GM20000 (cell line): ENCODE measurements at regions not wholly inside any gene's neighbourhood (a gene's known extent, or its start where the extent isn't known, plus 50 kb on each side); places are given as distances from the start of the nearest gene placed in this dataset.

ENCODE experiments used
- DNase-seq: peaks from one replicate; pipeline ENCODE4 v3.0.0; 2012; ENCODE audit warnings: low spot score
- TF ChIP-seq, protein P1 (sequence below): IDR thresholded peaks from 2 replicates; pipeline ENCODE4 v1.5.1; 2012; ENCODE audit warnings: mild to moderate bottlenecking, control low read depth; ENCODE audit errors: extremely low read depth, missing control alignments

DNA sequence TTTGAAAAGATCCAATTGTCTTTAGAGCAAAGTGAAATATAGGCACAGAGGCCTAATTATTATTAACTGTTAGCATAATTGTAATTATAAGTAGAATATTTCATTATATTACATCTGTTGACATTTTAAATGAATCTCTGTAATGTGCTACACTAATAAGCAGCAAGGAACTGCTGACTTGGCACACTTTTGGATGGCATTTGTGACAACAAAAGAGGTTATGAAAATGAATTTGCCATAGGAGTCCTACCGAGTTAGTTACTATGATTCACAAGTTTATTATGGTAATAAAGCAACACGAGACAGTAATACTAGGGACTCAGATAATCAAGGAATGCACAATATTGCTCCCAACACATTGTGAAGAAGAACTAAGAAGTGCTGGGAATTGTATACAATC is 213.8 kb upstream of the PCDH9 start:
- TF ChIP-seq, protein P1, sequence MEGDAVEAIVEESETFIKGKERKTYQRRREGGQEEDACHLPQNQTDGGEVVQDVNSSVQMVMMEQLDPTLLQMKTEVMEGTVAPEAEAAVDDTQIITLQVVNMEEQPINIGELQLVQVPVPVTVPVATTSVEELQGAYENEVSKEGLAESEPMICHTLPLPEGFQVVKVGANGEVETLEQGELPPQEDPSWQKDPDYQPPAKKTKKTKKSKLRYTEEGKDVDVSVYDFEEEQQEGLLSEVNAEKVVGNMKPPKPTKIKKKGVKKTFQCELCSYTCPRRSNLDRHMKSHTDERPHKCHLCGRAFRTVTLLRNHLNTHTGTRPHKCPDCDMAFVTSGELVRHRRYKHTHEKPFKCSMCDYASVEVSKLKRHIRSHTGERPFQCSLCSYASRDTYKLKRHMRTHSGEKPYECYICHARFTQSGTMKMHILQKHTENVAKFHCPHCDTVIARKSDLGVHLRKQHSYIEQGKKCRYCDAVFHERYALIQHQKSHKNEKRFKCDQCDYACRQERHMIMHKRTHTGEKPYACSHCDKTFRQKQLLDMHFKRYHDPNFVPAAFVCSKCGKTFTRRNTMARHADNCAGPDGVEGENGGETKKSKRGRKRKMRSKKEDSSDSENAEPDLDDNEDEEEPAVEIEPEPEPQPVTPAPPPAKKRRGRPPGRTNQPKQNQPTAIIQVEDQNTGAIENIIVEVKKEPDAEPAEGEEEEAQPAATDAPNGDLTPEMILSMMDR = no peak
- no peak for DNase-seq

DNA sequence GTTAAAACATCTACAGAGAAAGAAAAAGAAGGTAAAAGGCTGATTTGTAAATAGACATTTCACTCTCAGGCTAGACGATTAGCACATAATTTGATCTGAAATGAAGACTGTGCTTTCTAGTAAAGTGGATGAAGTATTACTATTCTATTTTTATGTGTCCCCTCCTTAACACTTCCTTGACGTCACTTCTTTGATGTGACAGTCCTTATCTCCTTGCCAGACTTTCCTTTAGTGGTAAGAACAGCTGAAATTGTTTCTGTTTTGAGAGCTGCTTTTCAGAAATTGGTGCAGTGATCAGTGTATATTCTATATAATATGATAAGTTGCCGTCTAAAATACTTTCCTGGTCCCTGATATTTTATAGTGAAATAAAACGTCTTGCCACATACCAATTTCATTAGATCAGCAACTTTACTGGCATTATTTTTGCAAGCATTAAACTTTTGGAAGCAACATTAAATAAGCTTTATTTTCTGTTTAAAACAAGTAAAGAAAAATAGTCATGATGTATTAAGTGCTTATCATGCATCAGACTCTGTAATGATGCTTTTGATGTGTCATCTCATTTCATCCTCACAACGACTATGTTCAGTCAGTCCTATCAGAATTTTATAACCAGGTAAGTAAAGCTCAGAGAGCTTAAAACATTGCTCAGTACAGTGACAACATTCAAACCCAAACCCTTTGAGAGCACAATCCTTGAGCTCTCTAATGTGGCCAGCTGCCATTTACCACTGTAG is 210.3 kb upstream of the PCDH9 start:
- DNase-seq = no peak
- TF ChIP-seq, protein P1 = no peak

DNA sequence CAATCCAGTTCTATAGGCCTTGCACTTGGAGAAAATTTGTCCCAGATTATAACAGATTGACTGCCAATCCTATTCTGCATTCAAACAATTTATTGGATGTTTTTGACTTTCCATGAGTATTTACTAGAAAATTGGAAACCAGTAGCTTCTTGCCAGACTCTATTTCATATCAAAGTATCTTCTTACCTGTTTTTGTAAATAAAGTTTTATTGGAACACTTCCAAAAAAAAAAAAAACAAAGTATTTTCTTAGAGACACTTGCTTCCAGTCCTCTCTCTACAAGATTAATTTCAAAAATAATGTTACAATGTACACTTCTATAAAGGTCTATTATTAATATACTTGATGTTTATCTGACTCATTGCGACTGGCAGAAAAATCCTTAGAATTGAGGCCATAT is 209.2 kb upstream of the PCDH9 start:
- no peak for DNase-seq
- TF ChIP-seq, protein P1 = no peak

DNA sequence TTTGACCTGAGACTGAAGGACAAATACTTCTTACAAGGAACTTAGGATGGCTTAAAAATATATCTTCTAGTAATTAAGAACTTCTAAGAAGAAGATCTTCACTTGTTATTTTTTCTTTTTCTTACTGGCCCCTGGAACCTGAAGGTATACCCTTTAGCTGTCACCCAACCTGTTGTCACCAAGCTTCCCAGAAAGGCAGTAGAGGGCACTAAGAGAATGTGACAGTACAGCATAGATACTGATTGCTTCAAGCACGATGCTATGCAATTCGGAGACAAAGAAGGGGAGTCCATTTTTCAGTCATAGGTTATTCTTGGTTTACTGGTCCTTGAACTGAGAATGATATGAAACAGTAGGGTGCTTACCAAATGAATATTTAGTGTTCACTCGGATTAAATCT is 208.3 kb upstream of the PCDH9 start:
- DNase-seq = no peak
- TF ChIP-seq, protein P1 = no peak

DNA sequence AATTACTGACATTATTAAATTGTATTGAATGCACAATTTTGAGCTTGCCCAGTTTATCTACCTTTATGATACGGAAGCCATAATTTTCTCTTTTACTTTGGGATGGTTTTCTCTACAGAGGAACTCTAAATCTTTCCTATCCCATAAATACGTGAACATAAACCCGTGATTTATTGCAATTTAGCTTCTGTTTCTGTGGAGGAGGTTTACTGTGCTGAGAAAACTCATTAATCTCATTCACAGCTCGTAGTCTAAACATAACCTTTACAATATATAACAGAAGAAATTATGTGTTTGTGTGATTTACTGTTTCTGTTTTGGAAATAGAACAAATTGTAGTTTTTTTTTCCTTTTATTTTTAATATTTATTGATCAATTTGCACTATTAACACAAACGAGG is 207.1 kb upstream of the PCDH9 start:
- TF ChIP-seq, protein P1 = no peak

DNA sequence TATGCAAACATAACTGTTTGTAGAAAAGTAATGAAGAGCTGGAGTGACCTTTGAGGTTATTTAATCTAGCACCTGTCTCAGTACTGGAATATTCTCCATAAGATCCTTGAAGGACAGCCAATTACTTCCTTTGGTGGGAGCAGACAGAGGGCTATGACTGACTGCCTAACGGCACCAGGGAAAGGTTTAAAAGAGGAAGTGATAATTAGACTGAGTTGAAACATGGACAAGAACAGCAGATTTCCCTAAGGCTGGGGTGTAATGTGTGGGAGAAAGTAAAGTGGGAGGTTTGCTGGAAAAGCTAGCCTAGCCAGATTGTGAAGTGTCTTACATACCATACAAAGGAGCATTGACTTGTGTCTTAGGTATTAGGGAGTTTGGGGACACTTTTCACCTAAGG is 191.3 kb upstream of the PCDH9 start:
- DNase-seq = no peak
- TF ChIP-seq, protein P1 = no peak

More for the DNA sequence above, 207.1 kb upstream of the PCDH9 start:
- no peak for DNase-seq

DNA sequence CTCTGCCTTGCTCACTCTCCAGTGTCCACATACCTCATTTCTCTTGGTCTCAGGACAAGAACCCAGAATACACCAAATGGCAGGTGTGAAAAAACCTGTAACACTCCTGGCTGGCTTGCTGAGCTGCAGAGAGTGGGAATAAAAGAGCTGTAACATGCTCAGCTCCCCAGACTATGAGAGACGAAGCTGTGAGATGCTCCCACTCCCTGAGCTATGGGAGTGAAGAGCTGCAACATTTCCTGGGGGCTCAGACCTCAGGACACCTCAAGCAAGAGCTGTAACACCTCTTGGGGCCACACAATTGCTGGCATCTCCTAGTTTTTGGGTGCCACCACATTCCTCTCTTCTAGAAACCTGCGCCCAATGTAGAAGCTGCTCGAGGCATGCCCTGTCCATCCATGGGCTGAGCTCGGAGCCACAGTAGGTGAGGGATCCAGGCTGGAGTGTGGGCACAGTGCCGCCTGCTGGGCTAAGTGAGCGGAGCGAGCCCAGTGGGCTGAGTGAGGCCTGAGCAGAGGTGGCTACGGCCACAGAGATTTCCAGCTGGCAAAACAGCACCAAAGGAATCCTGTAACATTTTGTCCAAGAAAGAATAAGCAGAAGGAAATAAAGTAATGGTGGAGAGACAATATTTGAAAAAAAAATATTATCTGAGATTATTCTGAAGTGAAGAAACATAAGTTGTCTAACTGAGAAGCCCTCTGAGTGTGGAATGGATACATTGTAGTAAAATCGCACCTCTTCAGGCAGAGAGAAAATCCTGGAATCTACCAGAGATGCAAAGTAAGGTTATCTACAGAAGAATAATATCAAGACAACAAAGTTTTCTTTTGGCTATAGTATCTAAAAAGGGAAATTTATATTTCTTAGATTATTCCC is 186.2 kb upstream of the PCDH9 start:
- no peak for DNase-seq
- TF ChIP-seq, protein P1 = peak; percentile 43
